Cardiac fibroblast (primary cell): ENCODE measurements at regions not wholly inside any gene's neighbourhood (a gene's known extent, or its start where the extent isn't known, plus 50 kb on each side); places are given as distances from the start of the nearest gene placed in this dataset.
"Not testable (repeated sequence)": the region's sequence is repeated elsewhere in the genome, so short reads cannot be mapped to it uniquely, and the experiment has no call there.

Experiments used
- DNase-seq, 2 donors: peaks; one replicate each; pipeline versions ENCODE4 v3.0.0 to v3.0.0-alpha.2; 2010; ENCODE audit warnings: low read depth in 2 of 2
- H3K4me3 ChIP-seq, 2 donors: replicated peaks in 1 of 2; 1 replicate in 1 of 2; 2 replicates in 1 of 2; pipeline ENCODE4 v1.5.1; 2011; ENCODE audit warnings: low read depth in 2 of 2, low read length in 2 of 2, mild to moderate bottlenecking in 2 of 2, moderate library complexity in 1 of 2
- TF ChIP-seq, protein P1 (sequence below): IDR thresholded peaks from one replicate; pipeline ENCODE4 v1.5.1; 2011; ENCODE audit warnings: low read depth, mild to moderate bottlenecking, low read length, inconsistent platforms

DNA sequence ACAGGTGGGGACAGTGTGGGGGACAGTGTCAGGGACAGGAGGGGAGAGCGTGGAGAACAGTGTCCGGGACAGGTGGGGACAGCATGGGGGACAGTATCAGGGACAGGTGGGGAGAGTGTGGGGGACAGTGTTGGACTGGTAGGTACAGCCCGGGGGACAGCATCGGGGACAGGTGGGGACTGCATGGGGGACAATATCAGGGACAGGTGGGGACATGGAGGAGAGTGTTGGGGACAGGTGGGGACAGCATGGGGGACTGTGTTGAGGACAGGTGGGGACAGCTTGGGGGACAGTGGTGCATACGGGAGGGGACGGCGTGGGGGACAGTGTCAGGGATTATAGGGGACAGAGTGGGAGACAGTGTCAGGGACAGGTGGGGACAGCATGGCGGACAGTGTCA is 212.3 kb downstream of the TMEM121 start:
- TF ChIP-seq, protein P1, sequence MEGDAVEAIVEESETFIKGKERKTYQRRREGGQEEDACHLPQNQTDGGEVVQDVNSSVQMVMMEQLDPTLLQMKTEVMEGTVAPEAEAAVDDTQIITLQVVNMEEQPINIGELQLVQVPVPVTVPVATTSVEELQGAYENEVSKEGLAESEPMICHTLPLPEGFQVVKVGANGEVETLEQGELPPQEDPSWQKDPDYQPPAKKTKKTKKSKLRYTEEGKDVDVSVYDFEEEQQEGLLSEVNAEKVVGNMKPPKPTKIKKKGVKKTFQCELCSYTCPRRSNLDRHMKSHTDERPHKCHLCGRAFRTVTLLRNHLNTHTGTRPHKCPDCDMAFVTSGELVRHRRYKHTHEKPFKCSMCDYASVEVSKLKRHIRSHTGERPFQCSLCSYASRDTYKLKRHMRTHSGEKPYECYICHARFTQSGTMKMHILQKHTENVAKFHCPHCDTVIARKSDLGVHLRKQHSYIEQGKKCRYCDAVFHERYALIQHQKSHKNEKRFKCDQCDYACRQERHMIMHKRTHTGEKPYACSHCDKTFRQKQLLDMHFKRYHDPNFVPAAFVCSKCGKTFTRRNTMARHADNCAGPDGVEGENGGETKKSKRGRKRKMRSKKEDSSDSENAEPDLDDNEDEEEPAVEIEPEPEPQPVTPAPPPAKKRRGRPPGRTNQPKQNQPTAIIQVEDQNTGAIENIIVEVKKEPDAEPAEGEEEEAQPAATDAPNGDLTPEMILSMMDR: no peak
- no peak overlapping the region for H3K4me3 ChIP-seq
- no peak for DNase-seq

DNA sequence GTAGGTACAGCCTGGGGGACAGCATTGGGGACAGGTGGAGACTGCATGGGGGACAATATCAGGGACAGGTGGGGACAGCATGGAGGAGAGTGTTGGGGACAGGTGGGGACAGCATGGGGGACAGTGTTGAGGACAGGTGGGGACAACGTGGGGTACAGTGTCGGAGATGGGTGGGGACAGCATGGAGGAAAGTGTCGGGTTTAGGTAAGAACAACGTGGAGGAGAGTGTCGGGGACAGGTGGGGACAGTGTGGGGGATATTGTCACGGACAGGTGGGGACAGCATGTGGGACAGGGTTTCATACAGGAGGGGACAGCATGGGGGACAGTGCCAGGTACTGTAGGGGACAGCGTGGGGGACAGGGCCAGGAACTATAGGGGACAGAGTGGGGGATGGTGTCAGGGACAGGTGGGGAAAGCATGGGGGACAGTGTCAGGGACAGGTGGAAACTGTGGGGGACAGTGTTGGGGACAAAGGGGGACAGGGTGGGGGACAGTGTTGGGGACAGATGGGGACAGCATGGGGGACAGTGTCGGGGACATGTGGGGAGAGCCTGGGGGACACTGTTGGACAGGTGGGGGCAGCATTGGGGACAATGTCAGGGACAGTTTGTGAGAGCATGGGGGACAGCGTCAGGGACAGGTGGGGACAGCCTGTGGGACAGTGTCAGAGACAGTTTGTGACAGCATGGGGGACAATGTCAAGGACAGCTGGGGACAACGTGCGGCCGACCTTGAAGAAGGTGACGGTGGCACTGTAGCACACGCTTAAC is 213.1 kb downstream of the TMEM121 start:
- TF ChIP-seq, protein P1: no peak
- H3K4me3 ChIP-seq: no peak overlapping the region
- no peak for DNase-seq

DNA sequence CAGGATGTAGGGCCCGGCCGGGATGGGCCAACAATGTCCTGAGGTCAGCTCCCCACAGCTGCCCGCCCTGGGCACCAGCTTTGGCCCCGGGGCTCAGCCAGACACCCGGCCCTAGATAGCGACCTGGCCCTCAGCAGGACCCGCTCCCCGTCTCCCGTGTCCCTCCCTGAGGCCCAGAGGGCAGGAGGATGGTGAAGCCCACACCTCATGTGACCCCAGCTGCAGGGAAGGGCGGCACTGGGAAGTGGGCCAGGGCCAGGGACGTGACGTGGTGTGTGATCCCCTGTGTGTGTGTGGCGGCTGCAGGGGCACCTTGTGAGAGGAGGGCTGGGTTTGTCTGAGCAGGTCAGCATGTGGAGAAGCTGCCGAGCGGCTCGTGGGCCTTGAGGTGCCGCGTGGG is 213.9 kb downstream of the TMEM121 start:
- DNase-seq, H3K4me3 ChIP-seq: not testable (repeated sequence)

DNA sequence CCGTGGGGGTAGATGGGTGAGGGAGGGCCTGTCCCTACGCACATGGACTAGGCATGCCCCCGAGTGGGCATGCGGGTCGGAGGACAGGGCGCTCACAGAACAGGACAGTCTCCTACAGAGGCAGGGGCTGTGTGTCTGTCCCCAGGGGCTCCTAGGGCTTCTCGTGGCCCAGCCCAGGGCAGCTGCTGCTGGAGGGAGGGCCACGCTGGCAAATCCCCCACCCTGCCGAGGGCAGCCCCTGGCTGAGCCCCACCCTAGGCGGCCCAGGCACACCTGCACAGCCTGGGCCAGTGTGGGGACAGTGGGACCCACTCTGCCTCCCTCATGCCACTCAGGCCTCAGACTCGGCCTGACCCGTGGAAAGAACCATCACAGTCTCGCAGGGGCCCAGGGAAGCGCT is 214.6 kb downstream of the TMEM121 start:
- DNase-seq, H3K4me3 ChIP-seq: not testable (repeated sequence)

DNA sequence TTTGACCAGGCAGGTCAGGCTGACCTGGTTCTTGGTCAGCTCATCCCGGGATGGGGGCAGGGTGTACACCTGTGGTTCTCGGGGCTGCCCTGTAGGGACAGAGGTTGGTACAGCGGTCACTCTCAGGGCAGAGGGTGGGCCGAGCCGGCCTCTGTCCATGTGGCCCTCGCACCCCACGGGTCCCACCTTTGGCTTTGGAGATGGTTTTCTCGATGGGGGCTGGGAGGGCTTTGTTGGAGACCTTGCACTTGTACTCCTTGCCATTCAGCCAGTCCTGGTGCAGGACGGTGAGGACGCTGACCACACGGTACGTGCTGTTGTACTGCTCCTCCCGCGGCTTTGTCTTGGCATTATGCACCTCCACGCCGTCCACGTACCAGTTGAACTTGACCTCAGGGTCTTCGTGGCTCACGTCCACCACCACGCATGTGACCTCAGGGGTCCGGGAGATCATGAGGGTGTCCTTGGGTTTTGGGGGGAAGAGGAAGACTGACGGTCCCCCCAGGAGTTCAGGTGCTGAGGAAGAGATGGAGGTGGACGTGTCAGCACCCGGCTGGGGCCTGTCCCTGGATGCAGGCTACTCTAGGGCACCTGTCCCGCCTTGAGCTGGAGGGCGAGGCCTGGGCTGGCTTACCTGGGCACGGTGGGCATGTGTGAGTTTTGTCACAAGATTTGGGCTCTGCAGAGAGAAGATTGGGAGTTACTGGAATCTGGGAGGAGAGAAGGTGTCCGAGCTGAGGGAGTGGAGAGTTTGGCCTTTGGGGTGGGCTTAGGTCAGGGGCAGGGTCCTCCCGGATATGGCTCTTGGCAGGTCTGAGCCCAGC is 215.5 kb downstream of the TMEM121 start:
- H3K4me3 ChIP-seq, DNase-seq: not testable (repeated sequence)

DNA sequence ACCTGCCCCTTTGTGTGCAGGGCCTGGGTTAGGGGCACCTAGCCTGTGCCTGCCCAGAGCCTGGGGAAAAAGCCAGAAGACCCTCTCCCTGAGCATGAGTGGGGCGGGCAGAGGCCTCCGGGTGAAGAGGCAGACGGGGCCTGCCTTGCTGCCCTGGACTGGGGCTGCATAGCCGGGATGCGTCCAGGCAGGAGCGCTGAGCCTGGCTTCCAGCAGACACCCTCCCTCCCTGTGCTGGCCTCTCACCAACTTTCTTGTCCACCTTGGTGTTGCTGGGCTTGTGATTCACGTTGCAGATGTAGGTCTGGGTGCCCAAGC is 216.1 kb downstream of the TMEM121 start:
- no peak for DNase-seq
- TF ChIP-seq, protein P1: no peak
- no peak overlapping the region for H3K4me3 ChIP-seq

DNA sequence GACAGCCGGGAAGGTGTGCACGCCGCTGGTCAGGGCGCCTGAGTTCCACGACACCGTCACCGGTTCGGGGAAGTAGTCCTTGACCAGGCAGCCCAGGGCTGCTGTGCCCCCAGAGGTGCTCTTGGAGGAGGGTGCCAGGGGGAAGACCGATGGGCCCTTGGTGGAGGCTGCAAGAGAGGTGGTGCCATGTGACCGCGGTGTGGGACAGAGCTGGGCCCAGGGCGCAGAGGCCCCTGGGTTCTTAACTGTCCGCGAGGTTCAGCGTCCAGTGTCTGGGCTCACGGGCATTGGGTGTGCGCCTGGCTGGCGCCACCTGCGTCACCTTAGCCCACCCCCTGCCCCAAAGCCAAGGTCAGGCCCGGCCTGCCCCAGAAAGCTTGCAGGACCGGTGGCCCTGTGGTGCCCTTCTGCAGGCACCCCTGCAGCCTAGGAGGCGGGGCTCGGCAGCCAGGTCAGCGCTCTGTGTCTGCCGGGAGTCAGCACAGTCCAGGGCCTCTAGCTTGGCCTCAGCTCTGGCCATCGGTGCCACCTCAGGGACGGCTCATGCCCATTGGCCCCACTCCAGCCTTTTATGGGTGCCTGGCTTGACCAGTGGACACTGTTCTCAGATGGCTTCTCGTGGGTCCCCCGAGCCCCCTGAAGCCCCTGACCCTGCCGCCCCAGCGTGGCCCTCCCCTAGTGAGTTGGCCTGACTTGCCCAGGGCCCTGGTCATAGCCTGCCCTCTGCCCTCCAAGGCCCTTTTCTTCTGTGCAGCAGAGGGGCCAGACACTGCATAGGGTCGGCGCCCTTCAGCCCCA is 216.7 kb downstream of the TMEM121 start:
- not testable (repeated sequence) for H3K4me3 ChIP-seq, DNase-seq

DNA sequence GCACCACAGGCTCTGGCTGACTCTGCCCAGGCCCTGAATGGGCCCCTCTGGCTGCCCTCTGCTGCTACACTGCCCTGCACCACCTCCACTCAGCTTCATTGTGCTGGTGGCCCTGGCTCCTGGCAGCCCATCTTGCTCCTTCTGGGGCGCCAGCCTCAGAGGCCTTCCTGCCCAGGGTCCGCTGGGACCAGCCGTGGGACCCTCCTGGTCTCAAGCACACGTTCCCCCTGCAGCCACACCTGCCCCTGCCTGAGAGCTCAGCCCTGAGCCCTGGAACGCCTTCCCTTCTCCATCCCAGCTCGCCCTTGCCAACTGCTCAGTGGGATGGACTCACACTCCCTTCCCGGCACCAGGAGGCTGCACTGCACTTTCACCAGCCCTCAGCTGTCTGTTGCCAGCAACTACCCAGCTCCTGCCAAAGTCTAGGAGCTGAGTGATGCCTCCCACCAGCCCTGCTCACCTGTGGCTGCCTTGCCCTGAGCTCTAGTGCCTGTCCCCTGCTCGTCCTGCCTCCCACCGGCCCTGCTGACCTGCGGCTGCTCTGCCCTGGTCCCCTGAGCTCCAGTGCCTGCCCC is 217.9 kb downstream of the TMEM121 start:
- H3K4me3 ChIP-seq, DNase-seq: not testable (repeated sequence)

DNA sequence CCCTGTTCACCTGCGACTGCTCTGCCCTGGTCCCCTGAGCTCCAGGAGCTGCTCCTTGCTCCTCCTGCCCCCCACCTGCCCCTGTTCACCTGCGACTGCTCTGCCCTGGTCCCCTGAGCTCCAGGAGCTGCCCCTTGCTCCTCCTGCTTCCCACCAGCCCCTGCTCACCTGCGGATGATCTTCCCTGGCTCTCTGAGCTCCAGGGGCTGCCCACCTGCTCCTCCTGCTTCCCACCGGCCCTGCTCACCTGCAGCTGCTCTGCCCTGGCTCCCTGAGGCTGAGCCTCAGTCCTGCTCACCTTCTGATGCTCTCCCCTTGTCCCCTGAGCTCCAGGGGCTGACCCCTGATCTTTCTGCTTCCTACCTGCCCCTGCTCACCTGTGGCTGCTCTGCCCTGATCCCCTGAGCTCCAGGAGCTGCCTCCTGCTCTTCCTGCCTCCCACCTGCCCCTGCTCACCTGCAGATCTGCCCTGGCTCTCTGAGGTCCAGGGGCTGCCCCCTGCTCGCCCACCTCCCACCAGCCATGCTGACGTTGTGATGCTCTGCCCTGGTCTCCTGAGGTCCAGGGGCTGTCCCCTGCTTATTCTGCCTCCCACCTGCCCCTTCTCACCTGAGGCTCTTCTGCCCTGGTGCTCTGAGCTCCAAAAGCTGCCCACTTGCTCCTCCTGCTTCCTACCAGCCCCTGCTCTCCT is 219.2 kb downstream of the TMEM121 start:
- no peak for DNase-seq
- TF ChIP-seq, protein P1: no peak
- H3K4me3 ChIP-seq: no peak overlapping the region
